ENCODE measurements at regions not wholly inside any gene's neighbourhood (a gene's known extent, or its start where the extent isn't known, plus 50 kb on each side); places are given as distances from the start of the nearest gene placed in this dataset.

DNA sequence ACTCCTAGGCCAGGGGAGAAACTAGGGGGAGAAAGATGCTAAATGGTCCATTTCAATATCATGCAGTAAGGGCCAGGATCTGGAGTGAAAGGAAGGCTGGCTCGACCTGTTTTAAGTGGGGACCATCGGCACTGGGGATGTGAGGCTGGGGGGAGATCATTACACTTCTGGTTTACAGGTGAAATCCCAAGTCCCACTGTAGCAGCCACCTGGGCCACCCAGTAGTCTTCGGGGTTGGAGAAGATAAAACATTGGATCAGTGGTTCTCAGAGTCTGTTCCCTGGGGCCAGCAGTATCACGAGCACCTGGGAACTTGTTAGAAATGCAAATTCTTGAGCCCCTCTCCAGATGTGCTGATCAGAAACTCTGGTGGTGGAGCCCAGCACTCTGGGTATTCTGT is 111.3 kb upstream of the ALDH1B1 start:
- no peak overlapping the region for H2AK5ac ChIP-seq (ENCODE audit: low read depth, low read length)
- H3K18ac ChIP-seq (ENCODE audit: extremely low read depth, low read length), result no peak overlapping the region
- WGBS, 2 experiments (ENCODE audit: extremely low coverage in 1 of 2, insufficient coverage in 1 of 2, insufficient read length in 1 of 2, insufficient replicate concordance in 2 of 2, low coverage in 1 of 2, low lambda C conversion rate in 2 of 2, missing lambda C conversion rate in 1 of 2), result 92% methylated on average over 4 of the region's 4 CpGs; no CpG with 5 or more reads in 1 of the 2 experiments
- H3K4me1 ChIP-seq (replicated peaks in 1 of 4; ENCODE audit: control insufficient read depth in 3 of 4, insufficient read depth in 4 of 4, low read length in 3 of 4), result peaks cover 5 to 13% (median 12%) of the 10 kb centered on the region in 4 experiments
- H3K23me2 ChIP-seq (ENCODE audit: low read depth, low read length), result no peaks in the 10 kb centered on the region; the same call in 1 of the 2 replicates
- DNase-seq (ENCODE audit: low read depth in 1 of 2, low spot score in 2 of 2), result no peak
- FAIRE-seq, result no peak
- no peak overlapping the region for H2BK15ac ChIP-seq (ENCODE audit: low read length)
- H3K23ac ChIP-seq (ENCODE audit: insufficient read length), result no peak overlapping the region
- ChIA-PET CTCF (ENCODE audit: partially characterized antibody) (interaction anchor here (0.6 to 2.5 kb wide), 4 partner anchors 16 to 299 kb away, joined by 3 to 8 read pairs (median 4); no protein-coding TSS in a partner anchor), POLR2A (ENCODE audit: partially characterized antibody) (no interaction called here)
- no peak overlapping the region for H3K4me2 ChIP-seq (ENCODE audit: insufficient read depth in 1 of 2, low read depth in 2 of 2, low read length in 2 of 2)
- no peaks in the 10 kb centered on the region for H3K79me1 ChIP-seq (ENCODE audit: low read depth, low read length)
- no peak overlapping the region for H4K91ac ChIP-seq (replicated peaks; ENCODE audit: insufficient read length, low read length)
- no peaks in the 10 kb centered on the region for H3K36me3 ChIP-seq (ENCODE audit: control insufficient read depth in 2 of 4, insufficient read depth in 4 of 4, low read length in 3 of 4)
- H3K4ac ChIP-seq (replicated peaks; ENCODE audit: insufficient read length, low read depth, low read length), result no peak overlapping the region
- no peak overlapping the region for H3K27ac ChIP-seq (ENCODE audit: low read depth, low read length)
- H2AFZ ChIP-seq (ENCODE audit: low read length), result no peak overlapping the region
- no peak overlapping the region for H4K8ac ChIP-seq (ENCODE audit: extremely low read depth, insufficient read depth, low read length)
- H3K27me3 ChIP-seq (replicated peaks in 1 of 4; ENCODE audit: control insufficient read depth in 3 of 4, extremely low read depth in 1 of 4, insufficient read depth in 3 of 4, low read length in 3 of 4), result peaks cover 0 to 2% (median 0%) of the 10 kb centered on the region in 4 experiments; a peak in 2 of 7 replicates
- TF ChIP-seq YY1 (IDR thresholded peaks at IDR 0.05; ENCODE audit: low read depth, low read length) (no peak), MAFK (IDR thresholded peaks at IDR 0.05; ENCODE audit: low read depth, low read length) (no peak), SAP30 (IDR thresholded peaks at IDR 0.05; ENCODE audit: insufficient read depth, insufficient replicate concordance, low read length) (no peak), SUZ12 (IDR thresholded peaks at IDR 0.05; ENCODE audit: low read length) (no peak)
- H3K9me3 ChIP-seq (ENCODE audit: insufficient read depth in 2 of 2, low read depth in 1 of 2, low read length in 1 of 2), result no peaks in the 10 kb centered on the region
- no peak overlapping the region for H3K9ac ChIP-seq (replicated peaks in 1 of 4; ENCODE audit: extremely low read depth in 1 of 4, low read depth in 3 of 4, low read length in 3 of 4)
- no peak overlapping the region for H2BK5ac ChIP-seq (ENCODE audit: low read depth, low read length)
- H3K4me3 ChIP-seq (ENCODE audit: extremely low read depth in 1 of 4, insufficient read depth in 2 of 4, low read depth in 3 of 4, low read length in 4 of 4), result no peak overlapping the region
- H2BK12ac ChIP-seq (ENCODE audit: low read depth, low read length), result no peak overlapping the region
- H2BK120ac ChIP-seq (replicated peaks; ENCODE audit: low read depth, low read length), result no peak overlapping the region
- no peak overlapping the region for H4K5ac ChIP-seq (ENCODE audit: insufficient read length, low read depth, low read length)
- H2BK20ac ChIP-seq (ENCODE audit: low read length), result no peak overlapping the region
- no peaks in the 10 kb centered on the region for H4K20me1 ChIP-seq (replicated peaks in 1 of 2; ENCODE audit: control insufficient read depth in 1 of 2, insufficient read depth in 2 of 2, low read length in 2 of 2)
- no peak overlapping the region for H3K56ac ChIP-seq (replicated peaks; ENCODE audit: insufficient read length, low read depth, low read length)
- H3K14ac ChIP-seq (ENCODE audit: insufficient read length), result no peak overlapping the region
- no peaks in the 10 kb centered on the region for H3K79me2 ChIP-seq (ENCODE audit: control insufficient read depth in 1 of 2, insufficient read depth in 2 of 2, low read length in 2 of 2)

Measured in H1 (cell line).